AG04450 (cell line): ENCODE measurements at regions not wholly inside any gene's neighbourhood (a gene's known extent, or its start where the extent isn't known, plus 50 kb on each side); places are given as distances from the start of the nearest gene placed in this dataset.

Experiments used
- CTCF ChIA-PET: fragments of 300-600, 350-600 bp; formaldehyde crosslinking; extraction: SDS; loops from one replicate; lab custom pipeline; 2022; ENCODE audit warnings: antibody characterized with exemption, inconsistent platforms; lab: Charles Lee
- POLR2A ChIA-PET: fragments of 350-600 bp; formaldehyde crosslinking; extraction: SDS; loops from one replicate; lab custom pipeline; 2021; ENCODE audit warnings: antibody characterized with exemption, inconsistent platforms; lab: Yijun Ruan, JAX
- DNase-seq: peaks from one replicate; pipeline ENCODE4 v3.0.0-alpha.2; 2011; ENCODE audit warnings: low read depth, low spot score
- H3K27ac ChIP-seq: one replicate; pipeline ENCODE4 v1.5.1; 2012; ENCODE audit warnings: low read depth, low read length, control low read depth
- H3K27me3 ChIP-seq: one replicate; pipeline ENCODE4 v1.6.0; 2012; ENCODE audit warnings: low read length; ENCODE audit not compliant: control insufficient read depth, insufficient read depth
- H3K4me3 ChIP-seq: 2 replicates; pipeline ENCODE4 v1.5.1; 2011; ENCODE audit warnings: mild to moderate bottlenecking, low read depth, low read length, control low read depth
- H3K9me3 ChIP-seq: 2 replicates; pipeline ENCODE4 v1.5.1; 2012; ENCODE audit warnings: low read length; ENCODE audit not compliant: control insufficient read depth, insufficient read depth
- TF ChIP-seq, protein P1 (sequence below): IDR thresholded peaks from 2 replicates; pipeline ENCODE4 v1.5.1; 2011; ENCODE audit warnings: low read depth, low read length, control low read depth, inconsistent platforms

GRCh38 chrX:39853417-39854030 lies 244.2 kb downstream of the BCOR start:
- Histone ChIP-seq H3K27ac (no peak overlapping the region), H3K9me3 (no peaks in the 10 kb centered on the region), H3K4me3 (no peak overlapping the region), H3K27me3 (no peaks in the 10 kb centered on the region)
- ChIA-PET POLR2A (interaction anchor here (0.6 kb wide), 1 partner anchor 37 kb away, joined by 3 read pairs; no protein-coding TSS in a partner anchor), CTCF (no interaction called here)
- TF ChIP-seq, protein P1, sequence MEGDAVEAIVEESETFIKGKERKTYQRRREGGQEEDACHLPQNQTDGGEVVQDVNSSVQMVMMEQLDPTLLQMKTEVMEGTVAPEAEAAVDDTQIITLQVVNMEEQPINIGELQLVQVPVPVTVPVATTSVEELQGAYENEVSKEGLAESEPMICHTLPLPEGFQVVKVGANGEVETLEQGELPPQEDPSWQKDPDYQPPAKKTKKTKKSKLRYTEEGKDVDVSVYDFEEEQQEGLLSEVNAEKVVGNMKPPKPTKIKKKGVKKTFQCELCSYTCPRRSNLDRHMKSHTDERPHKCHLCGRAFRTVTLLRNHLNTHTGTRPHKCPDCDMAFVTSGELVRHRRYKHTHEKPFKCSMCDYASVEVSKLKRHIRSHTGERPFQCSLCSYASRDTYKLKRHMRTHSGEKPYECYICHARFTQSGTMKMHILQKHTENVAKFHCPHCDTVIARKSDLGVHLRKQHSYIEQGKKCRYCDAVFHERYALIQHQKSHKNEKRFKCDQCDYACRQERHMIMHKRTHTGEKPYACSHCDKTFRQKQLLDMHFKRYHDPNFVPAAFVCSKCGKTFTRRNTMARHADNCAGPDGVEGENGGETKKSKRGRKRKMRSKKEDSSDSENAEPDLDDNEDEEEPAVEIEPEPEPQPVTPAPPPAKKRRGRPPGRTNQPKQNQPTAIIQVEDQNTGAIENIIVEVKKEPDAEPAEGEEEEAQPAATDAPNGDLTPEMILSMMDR, result no peak
- no peak for DNase-seq

DNA sequence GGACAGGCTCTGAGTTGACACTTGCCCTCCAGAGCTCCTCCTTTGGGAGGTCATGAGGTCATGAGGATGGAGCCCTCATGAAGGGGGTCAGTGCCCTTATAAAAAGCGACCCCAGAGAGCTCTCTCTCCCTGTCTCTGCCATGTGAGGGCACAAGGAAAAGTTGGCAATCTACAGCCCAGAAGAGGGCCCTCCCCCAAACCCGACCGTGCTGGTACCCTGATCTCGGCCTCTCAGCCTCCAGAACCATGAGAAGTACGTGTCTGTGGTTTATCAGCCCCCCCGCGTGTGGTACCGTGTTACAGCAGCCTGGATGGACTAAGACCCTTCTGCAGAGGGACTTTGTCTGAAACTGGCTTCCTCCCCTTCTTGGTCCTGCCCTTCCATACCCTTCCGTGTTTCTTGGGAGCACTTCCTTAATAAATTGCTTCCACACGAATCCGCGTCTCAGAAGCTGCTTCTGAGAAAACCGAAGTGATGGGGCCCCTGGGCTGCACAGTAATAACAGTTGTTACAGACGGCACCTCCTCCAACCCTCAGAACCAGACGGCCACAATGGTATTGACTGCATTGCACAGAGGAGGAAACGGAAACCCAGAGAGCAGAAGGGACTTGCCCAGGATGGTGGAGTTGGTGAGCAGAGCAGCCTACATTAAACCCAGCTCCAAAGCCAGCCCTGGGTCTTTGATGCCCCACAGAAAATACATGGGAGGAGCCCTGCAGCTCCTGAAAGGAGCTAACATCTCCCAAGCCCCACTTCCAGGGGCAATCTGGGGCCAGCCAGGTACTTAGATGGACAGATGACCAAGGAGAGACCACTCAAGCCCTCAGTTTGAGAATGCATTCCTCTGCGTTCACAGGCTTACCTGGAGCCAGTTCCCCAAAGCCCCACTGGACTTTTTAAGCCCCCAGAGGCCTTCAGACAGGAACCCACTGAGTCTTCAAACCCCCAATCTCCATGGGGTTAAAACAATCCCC lies 242.7 kb downstream of the BCOR start:
- ChIA-PET POLR2A (no interaction called here), CTCF (interaction anchor here (0.6 kb wide), 1 partner anchor 126 kb away, joined by 3 read pairs; no protein-coding TSS in a partner anchor)
- H3K4me3 ChIP-seq, result no peak overlapping the region
- no peak for DNase-seq
- no peaks in the 10 kb centered on the region for H3K27me3 ChIP-seq
- TF ChIP-seq, protein P1, result no peak
- H3K27ac ChIP-seq, result no peak overlapping the region
- no peaks in the 10 kb centered on the region for H3K9me3 ChIP-seq

DNA sequence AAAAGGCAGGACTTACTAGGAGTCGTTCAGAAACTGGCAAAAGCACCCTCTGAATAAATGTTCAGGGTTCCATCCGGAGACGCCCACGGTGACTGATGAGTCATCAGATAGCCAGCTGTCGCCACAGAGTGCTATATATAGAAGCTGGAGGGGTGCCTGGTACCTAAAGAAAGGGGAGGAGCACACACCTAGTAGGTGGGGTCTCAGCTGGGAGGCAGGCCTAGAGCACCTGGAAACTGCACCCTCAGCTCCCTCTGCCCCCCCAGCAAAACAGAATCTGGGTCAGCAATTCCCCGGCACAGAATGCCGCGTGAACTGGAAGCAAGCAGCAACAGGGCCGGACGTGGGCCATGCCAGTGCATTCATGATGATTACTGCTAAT lies 242.0 kb downstream of the BCOR start:
- TF ChIP-seq, protein P1, result no peak
- no peaks in the 10 kb centered on the region for H3K9me3 ChIP-seq
- ChIA-PET CTCF (no interaction called here), POLR2A (no interaction called here)
- no peak for DNase-seq
- no peak overlapping the region for H3K27ac ChIP-seq
- H3K4me3 ChIP-seq, result no peak overlapping the region
- no peaks in the 10 kb centered on the region for H3K27me3 ChIP-seq

GRCh38 chrX:39856472-39857121 lies 241.2 kb downstream of the BCOR start:
- H3K4me3 ChIP-seq, result no peak overlapping the region
- CTCF ChIA-PET, result no interaction called here
- POLR2A ChIA-PET, result no interaction called here
- H3K27me3 ChIP-seq, result no peaks in the 10 kb centered on the region
- DNase-seq, result no peak
- TF ChIP-seq, protein P1, result no peak
- H3K9me3 ChIP-seq, result no peaks in the 10 kb centered on the region
- H3K27ac ChIP-seq, result no peak overlapping the region
